Neural cell (in vitro differentiated cells): ENCODE measurements at regions not wholly inside any gene's neighbourhood (a gene's known extent, or its start where the extent isn't known, plus 50 kb on each side); places are given as distances from the start of the nearest gene placed in this dataset.
A peak's percentile ranks its signal among the peaks of the same experiment; 100 is the strongest.

ENCODE experiments used
- H2AFZ ChIP-seq: fragments of 200-600, 300-800 bp; sonication (generic), shearing (Covaris generic); 2 replicates; pipeline ENCODE4 v1.6.0; 2014; ENCODE audit warnings: low read depth, mild to moderate bottlenecking, antibody characterized with exemption, low read length, moderate library complexity
- H3F3A ChIP-seq: fragments of 200-600 bp; shearing (Covaris generic); 2 replicates; pipeline ENCODE4 v1.6.1; 2016; ENCODE audit warnings: mild to moderate bottlenecking, moderate library complexity, mixed read lengths, antibody characterized with exemption, low read length; ENCODE audit not compliant: insufficient read depth, poor library complexity, severe bottlenecking
- H3K27ac ChIP-seq: fragments of 200-600, 300-800 bp; sonication (generic), shearing (Covaris generic); 2 replicates; pipeline ENCODE4 v1.5.1; 2014; ENCODE audit warnings: mild to moderate bottlenecking, low read length, moderate library complexity
- H3K27me3 ChIP-seq: fragments of 300-800, 200-600 bp; sonication (generic), shearing (Covaris generic); 2 replicates; pipeline ENCODE4 v1.6.0; 2014; ENCODE audit warnings: mild to moderate bottlenecking, low read depth, low read length, moderate library complexity; ENCODE audit not compliant: insufficient read depth
- H3K36me3 ChIP-seq: fragments of 300-800, 200-600 bp; sonication (generic), shearing (Covaris generic); 2 replicates; pipeline ENCODE4 v1.5.1; 2014; ENCODE audit warnings: mild to moderate bottlenecking, antibody characterized with exemption, low read length, moderate library complexity; ENCODE audit not compliant: insufficient read depth
- H3K4me2 ChIP-seq: fragments of 300-800, 200-600 bp; sonication (generic), shearing (Covaris generic); 2 replicates; pipeline ENCODE4 v1.6.0; 2014; ENCODE audit warnings: mild to moderate bottlenecking, low read length
- H3K4me3 ChIP-seq: fragments of 300-800, 200-600 bp; sonication (generic), shearing (Covaris generic); 2 replicates; pipeline ENCODE4 v1.5.1; 2014; ENCODE audit warnings: mild to moderate bottlenecking, low read length, moderate library complexity
- H3K79me2 ChIP-seq: fragments of 200-600 bp; shearing (Covaris generic); replicated peaks from 2 replicates; pipeline ENCODE4 v1.6.0; 2014; ENCODE audit warnings: mild to moderate bottlenecking, low read length, moderate library complexity; ENCODE audit not compliant: insufficient read depth
- H3K9ac ChIP-seq: fragments of 300-800, 200-600 bp; sonication (generic), shearing (Covaris generic); 2 replicates; pipeline ENCODE4 v1.6.1; 2016; ENCODE audit warnings: mild to moderate bottlenecking, low read length, mixed read lengths
- H3K9me2 ChIP-seq: fragments of 200-600 bp; shearing (Covaris generic); 2 replicates; pipeline ENCODE4 v1.6.1; 2016; ENCODE audit warnings: mild to moderate bottlenecking, low read length, mixed read lengths; ENCODE audit not compliant: insufficient read depth
- H3K9me3 ChIP-seq: fragments of 200-600, 300-800 bp; sonication (generic), shearing (Covaris generic); 2 replicates; pipeline ENCODE4 v1.6.1; 2016; ENCODE audit warnings: mild to moderate bottlenecking, mixed run types, low read length, moderate library complexity, mixed read lengths
- H4K20me1 ChIP-seq: fragments of 200-600 bp; shearing (Covaris generic); 2 replicates; pipeline ENCODE4 v1.6.1; 2016; ENCODE audit warnings: mild to moderate bottlenecking, mixed run types; ENCODE audit not compliant: insufficient read depth
- EP300 ChIP-seq: fragments of 450-650 bp; conservative IDR thresholded peaks from 2 replicates; pipeline ENCODE4 v1.6.1; 2014; ENCODE audit warnings: antibody characterized with exemption, mild to moderate bottlenecking, moderate library complexity; ENCODE audit not compliant: poor library complexity, severe bottlenecking
- EZH2 ChIP-seq: fragments of 200-600, 300-800 bp; shearing (Covaris generic), sonication (generic); IDR thresholded peaks from 2 replicates; pipeline ENCODE4 v1.6.1; 2014; ENCODE audit warnings: antibody characterized with exemption, low read length, borderline replicate concordance, mild to moderate bottlenecking; ENCODE audit not compliant: insufficient read depth, poor library complexity, severe bottlenecking
- MXI1 ChIP-seq: fragments of 450-650 bp; conservative IDR thresholded peaks from 2 replicates; pipeline ENCODE4 v1.6.1; 2014; ENCODE audit warnings: antibody characterized with exemption, mild to moderate bottlenecking; ENCODE audit not compliant: poor library complexity, severe bottlenecking
- POLR2AphosphoS5 ChIP-seq: IDR thresholded peaks from 2 replicates; pipeline ENCODE4 v1.6.1; 2012
- RAD21 ChIP-seq: fragments of 450-650 bp; conservative IDR thresholded peaks from 2 replicates; pipeline ENCODE4 v1.6.1; 2014; ENCODE audit warnings: antibody characterized with exemption, mild to moderate bottlenecking, moderate library complexity
- SMC3 ChIP-seq: fragments of 450-650 bp; conservative IDR thresholded peaks from 2 replicates; pipeline ENCODE4 v1.6.1; 2014; ENCODE audit warnings: antibody characterized with exemption, mild to moderate bottlenecking, moderate library complexity; ENCODE audit not compliant: poor library complexity
- TAF1 ChIP-seq: IDR thresholded peaks from 2 replicates; pipeline ENCODE4 v1.6.1; 2012; ENCODE audit warnings: low read depth
- TF ChIP-seq, protein P1 (sequence below): fragments of 450-650 bp; IDR thresholded peaks from 2 replicates; pipeline ENCODE4 v1.5.1; 2014; ENCODE audit warnings: antibody characterized with exemption, mild to moderate bottlenecking, moderate library complexity; ENCODE audit not compliant: poor library complexity, severe bottlenecking
- TF ChIP-seq, protein P2 (sequence below): IDR thresholded peaks from 2 replicates; pipeline ENCODE4 v1.6.1; 2012; ENCODE audit warnings: borderline replicate concordance

GRCh38 chr20:23235173-23236027, 115.2 kb upstream of the NXT1 start:
- Histone ChIP-seq H4K20me1 (no peaks in the 10 kb centered on the region), H3K79me2 (no peaks in the 10 kb centered on the region), H3K4me3 (no peak overlapping the region), H3K27me3 (no peaks in the 10 kb centered on the region), H3K27ac (no peak overlapping the region), H3K9ac (no peak overlapping the region), H2AFZ (no peak overlapping the region), H3F3A (no peaks in the 10 kb centered on the region), H3K9me3 (no peaks in the 10 kb centered on the region), H3K36me3 (no peaks in the 10 kb centered on the region), H3K9me2 (no peaks in the 10 kb centered on the region), H3K4me2 (no peak overlapping the region)
- TF ChIP-seq, protein P1, sequence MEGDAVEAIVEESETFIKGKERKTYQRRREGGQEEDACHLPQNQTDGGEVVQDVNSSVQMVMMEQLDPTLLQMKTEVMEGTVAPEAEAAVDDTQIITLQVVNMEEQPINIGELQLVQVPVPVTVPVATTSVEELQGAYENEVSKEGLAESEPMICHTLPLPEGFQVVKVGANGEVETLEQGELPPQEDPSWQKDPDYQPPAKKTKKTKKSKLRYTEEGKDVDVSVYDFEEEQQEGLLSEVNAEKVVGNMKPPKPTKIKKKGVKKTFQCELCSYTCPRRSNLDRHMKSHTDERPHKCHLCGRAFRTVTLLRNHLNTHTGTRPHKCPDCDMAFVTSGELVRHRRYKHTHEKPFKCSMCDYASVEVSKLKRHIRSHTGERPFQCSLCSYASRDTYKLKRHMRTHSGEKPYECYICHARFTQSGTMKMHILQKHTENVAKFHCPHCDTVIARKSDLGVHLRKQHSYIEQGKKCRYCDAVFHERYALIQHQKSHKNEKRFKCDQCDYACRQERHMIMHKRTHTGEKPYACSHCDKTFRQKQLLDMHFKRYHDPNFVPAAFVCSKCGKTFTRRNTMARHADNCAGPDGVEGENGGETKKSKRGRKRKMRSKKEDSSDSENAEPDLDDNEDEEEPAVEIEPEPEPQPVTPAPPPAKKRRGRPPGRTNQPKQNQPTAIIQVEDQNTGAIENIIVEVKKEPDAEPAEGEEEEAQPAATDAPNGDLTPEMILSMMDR: peak; percentile 79
- TF ChIP-seq EP300: no peak
- peak; percentile 86 for TF ChIP-seq SMC3
- TF ChIP-seq RAD21: peak; percentile 79
- no peak for TF ChIP-seq MXI1
- TF ChIP-seq TAF1: no peak
- TF ChIP-seq POLR2AphosphoS5: no peak
- no peak for TF ChIP-seq EZH2
- TF ChIP-seq, protein P2, sequence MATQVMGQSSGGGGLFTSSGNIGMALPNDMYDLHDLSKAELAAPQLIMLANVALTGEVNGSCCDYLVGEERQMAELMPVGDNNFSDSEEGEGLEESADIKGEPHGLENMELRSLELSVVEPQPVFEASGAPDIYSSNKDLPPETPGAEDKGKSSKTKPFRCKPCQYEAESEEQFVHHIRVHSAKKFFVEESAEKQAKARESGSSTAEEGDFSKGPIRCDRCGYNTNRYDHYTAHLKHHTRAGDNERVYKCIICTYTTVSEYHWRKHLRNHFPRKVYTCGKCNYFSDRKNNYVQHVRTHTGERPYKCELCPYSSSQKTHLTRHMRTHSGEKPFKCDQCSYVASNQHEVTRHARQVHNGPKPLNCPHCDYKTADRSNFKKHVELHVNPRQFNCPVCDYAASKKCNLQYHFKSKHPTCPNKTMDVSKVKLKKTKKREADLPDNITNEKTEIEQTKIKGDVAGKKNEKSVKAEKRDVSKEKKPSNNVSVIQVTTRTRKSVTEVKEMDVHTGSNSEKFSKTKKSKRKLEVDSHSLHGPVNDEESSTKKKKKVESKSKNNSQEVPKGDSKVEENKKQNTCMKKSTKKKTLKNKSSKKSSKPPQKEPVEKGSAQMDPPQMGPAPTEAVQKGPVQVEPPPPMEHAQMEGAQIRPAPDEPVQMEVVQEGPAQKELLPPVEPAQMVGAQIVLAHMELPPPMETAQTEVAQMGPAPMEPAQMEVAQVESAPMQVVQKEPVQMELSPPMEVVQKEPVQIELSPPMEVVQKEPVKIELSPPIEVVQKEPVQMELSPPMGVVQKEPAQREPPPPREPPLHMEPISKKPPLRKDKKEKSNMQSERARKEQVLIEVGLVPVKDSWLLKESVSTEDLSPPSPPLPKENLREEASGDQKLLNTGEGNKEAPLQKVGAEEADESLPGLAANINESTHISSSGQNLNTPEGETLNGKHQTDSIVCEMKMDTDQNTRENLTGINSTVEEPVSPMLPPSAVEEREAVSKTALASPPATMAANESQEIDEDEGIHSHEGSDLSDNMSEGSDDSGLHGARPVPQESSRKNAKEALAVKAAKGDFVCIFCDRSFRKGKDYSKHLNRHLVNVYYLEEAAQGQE: no peak

DNA sequence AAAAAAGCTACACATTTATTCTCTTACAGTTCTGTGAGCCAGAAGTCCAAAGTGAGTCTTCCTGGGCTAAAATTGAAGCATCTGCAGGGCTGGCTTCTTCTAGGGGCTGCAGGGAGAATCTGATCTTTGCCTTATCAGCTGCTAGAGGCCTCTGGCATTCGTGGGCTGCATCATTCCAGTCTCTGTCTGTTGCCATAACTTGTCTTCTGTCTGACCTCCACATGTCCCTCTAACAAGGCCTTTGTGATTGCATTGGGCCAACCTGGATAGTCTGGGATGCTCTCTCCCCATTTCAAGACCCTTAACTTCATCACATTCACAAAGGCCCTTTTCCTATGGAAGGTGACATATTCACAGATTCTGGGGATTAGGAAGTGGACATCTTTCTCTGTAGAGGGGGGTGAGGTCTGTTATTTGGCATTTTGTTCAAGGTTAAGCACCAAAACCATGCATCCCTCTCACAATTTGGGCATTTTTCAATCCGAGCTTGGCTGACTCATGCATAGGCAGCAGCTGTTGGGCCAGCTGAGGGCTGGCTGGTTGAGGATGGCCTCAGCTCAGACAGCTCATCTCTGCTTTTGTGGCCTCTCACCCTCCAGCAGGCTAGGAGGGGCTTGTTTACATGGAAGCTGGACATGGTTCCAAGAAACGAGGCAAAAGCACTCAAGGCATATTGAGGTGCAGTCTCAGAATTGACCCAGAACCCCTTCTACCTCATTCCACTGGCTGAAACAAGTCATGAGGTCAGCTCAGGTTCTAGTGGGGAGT, 116.1 kb upstream of the NXT1 start:
- Histone ChIP-seq H3F3A (no peaks in the 10 kb centered on the region), H3K9ac (no peak overlapping the region), H3K4me3 (no peak overlapping the region), H3K4me2 (no peak overlapping the region), H3K79me2 (no peaks in the 10 kb centered on the region), H2AFZ (no peak overlapping the region), H3K9me3 (no peaks in the 10 kb centered on the region), H4K20me1 (no peaks in the 10 kb centered on the region), H3K27me3 (no peaks in the 10 kb centered on the region), H3K27ac (no peak overlapping the region), H3K9me2 (no peaks in the 10 kb centered on the region), H3K36me3 (no peaks in the 10 kb centered on the region)
- TF ChIP-seq, protein P2: no peak
- TF ChIP-seq POLR2AphosphoS5 (no peak), EZH2 (no peak)
- TF ChIP-seq, protein P1: no peak
